ENCODE measurements at regions not wholly inside any gene's neighbourhood (a gene's known extent, or its start where the extent isn't known, plus 50 kb on each side); places are given as distances from the start of the nearest gene placed in this dataset.

DNA sequence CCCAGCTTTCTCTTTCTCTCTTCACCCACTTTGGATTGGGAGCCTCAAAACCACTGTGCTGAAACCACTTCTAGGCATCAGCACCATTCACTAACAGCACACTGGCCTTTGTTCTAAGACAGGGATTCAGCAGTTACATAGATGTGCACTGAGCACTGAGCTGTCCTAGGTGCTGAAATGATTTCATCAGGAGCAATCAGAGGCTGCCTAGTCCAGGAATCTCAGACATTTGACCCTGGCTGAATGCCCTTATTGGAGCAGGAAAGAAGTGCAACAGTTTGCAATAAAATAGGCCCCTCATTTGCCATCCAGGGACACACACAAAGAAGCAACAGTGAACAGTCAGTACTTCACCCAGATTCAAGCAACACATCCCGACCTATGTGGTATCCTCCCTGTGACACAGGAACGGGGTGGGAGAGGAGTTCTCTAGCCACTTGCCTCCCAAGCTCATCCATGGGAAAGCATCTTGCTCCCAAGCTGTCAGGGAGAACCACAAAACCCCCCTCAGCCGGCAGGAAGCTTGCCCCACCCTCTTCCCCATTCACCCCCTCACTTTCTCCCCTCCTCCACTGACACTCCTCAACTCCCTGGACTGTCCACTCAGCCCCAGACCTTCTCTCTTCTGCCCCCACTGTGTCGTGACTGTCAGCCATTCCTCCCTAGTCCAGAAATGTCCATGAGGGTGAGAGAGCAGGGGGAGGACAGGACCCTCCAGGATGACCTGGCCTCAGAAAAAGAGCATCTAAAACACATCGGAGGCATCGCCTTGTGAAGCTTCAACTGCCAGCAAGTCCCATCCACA is 304.4 kb downstream of the PREX1 start (continued):
- TF ChIP-seq, protein P1, sequence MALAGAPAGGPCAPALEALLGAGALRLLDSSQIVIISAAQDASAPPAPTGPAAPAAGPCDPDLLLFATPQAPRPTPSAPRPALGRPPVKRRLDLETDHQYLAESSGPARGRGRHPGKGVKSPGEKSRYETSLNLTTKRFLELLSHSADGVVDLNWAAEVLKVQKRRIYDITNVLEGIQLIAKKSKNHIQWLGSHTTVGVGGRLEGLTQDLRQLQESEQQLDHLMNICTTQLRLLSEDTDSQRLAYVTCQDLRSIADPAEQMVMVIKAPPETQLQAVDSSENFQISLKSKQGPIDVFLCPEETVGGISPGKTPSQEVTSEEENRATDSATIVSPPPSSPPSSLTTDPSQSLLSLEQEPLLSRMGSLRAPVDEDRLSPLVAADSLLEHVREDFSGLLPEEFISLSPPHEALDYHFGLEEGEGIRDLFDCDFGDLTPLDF (CRISPR knock-in tag; IDR thresholded peaks at IDR 0.05) = peak; percentile 57; the same call in 1 of the 2 replicates
- TF ChIP-seq ARNT2 (CRISPR knock-in tag; IDR thresholded peaks at IDR 0.05; ENCODE audit: low read depth) (peak; percentile 92), ZNF550 (CRISPR knock-in tag; IDR thresholded peaks at IDR 0.05; ENCODE audit: borderline replicate concordance) (no peak), CHCHD3 (CRISPR knock-in tag; IDR thresholded peaks at IDR 0.05) (0 out of 2 replicates have a peak, but pooled peaks have one; percentile 79), ZMYM2 (CRISPR knock-in tag; IDR thresholded peaks at IDR 0.05) (no peak), ZNF501 (CRISPR knock-in tag; IDR thresholded peaks at IDR 0.05) (peak; percentile 36; the same call in 1 of the 2 replicates), NCOA1 (CRISPR knock-in tag; IDR thresholded peaks at IDR 0.05) (no peak), ZNF225 (CRISPR knock-in tag; IDR thresholded peaks at IDR 0.05) (no peak; the same call in 1 of the 2 replicates), AGO1 (IDR thresholded peaks at IDR 0.05; ENCODE audit: low read depth, low read length, poor library complexity, severe bottlenecking) (no peak), KDM6A (CRISPR knock-in tag; IDR thresholded peaks at IDR 0.05; ENCODE audit: low read depth) (no peak), ZNF296 (CRISPR knock-in tag; conservative IDR thresholded peaks at IDR 0.05) (no peak), ZNF337 (CRISPR knock-in tag; IDR thresholded peaks at IDR 0.05; ENCODE audit: borderline replicate concordance, low read depth) (no peak), TAF1 (CRISPR knock-in tag; IDR thresholded peaks at IDR 0.05) (0 out of 2 replicates have a peak, but pooled peaks have one; percentile 20), ZNF615 (CRISPR knock-in tag; IDR thresholded peaks at IDR 0.05; ENCODE audit: borderline replicate concordance) (no peak)
- TF ChIP-seq, protein P2, sequence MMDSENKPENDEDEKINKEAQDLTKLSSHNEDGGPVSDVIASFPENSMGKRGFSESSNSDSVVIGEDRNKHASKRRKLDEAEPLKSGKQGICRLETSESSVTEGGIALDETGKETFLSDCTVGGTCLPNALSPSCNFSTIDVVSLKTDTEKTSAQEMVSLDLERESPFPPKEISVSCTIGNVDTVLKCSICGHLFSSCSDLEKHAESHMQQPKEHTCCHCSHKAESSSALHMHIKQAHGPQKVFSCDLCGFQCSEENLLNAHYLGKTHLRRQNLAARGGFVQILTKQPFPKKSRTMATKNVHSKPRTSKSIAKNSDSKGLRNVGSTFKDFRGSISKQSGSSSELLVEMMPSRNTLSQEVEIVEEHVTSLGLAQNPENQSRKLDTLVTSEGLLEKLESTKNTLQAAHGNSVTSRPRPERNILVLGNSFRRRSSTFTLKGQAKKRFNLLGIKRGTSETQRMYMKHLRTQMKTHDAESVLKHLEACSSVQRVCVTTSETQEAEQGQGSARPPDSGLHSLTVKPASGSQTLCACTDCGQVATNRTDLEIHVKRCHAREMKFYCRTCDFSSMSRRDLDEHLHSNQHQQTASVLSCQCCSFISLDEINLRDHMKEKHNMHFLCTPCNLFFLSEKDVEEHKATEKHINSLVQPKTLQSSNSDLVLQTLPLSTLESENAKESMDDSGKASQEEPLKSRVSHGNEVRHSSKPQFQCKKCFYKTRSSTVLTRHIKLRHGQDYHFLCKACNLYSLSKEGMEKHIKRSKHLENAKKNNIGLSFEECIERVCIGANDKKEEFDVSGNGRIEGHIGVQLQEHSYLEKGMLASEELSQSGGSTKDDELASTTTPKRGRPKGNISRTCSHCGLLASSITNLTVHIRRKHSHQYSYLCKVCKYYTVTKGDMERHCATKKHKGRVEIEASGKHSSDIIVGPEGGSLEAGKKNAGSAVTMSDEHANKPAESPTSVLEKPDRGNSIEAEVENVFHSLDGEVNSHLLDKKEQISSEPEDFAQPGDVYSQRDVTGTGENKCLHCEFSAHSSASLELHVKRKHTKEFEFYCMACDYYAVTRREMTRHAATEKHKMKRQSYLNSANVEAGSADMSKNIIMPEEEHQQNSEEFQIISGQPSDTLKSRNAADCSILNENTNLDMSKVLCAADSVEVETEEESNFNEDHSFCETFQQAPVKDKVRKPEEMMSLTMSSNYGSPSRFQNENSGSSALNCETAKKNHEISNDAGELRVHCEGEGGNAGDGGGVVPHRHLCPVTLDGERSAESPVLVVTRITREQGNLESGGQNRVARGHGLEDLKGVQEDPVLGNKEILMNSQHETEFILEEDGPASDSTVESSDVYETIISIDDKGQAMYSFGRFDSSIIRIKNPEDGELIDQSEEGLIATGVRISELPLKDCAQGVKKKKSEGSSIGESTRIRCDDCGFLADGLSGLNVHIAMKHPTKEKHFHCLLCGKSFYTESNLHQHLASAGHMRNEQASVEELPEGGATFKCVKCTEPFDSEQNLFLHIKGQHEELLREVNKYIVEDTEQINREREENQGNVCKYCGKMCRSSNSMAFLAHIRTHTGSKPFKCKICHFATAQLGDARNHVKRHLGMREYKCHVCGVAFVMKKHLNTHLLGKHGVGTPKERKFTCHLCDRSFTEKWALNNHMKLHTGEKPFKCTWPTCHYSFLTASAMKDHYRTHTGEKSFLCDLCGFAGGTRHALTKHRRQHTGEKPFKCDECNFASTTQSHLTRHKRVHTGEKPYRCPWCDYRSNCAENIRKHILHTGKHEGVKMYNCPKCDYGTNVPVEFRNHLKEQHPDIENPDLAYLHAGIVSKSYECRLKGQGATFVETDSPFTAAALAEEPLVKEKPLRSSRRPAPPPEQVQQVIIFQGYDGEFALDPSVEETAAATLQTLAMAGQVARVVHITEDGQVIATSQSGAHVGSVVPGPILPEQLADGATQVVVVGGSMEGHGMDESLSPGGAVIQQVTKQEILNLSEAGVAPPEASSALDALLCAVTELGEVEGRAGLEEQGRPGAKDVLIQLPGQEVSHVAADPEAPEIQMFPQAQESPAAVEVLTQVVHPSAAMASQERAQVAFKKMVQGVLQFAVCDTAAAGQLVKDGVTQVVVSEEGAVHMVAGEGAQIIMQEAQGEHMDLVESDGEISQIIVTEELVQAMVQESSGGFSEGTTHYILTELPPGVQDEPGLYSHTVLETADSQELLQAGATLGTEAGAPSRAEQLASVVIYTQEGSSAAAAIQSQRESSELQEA (CRISPR knock-in tag; IDR thresholded peaks at IDR 0.05; ENCODE audit: not compliant biosample characterization) = no peak
- TF ChIP-seq, protein P3, sequence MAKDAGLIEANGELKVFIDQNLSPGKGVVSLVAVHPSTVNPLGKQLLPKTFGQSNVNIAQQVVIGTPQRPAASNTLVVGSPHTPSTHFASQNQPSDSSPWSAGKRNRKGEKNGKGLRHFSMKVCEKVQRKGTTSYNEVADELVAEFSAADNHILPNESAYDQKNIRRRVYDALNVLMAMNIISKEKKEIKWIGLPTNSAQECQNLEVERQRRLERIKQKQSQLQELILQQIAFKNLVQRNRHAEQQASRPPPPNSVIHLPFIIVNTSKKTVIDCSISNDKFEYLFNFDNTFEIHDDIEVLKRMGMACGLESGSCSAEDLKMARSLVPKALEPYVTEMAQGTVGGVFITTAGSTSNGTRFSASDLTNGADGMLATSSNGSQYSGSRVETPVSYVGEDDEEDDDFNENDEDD (CRISPR knock-in tag; IDR thresholded peaks at IDR 0.05; ENCODE audit: borderline replicate concordance) = peak; percentile 35; the same call in 1 of the 2 replicates
- TF ChIP-seq, protein P4, sequence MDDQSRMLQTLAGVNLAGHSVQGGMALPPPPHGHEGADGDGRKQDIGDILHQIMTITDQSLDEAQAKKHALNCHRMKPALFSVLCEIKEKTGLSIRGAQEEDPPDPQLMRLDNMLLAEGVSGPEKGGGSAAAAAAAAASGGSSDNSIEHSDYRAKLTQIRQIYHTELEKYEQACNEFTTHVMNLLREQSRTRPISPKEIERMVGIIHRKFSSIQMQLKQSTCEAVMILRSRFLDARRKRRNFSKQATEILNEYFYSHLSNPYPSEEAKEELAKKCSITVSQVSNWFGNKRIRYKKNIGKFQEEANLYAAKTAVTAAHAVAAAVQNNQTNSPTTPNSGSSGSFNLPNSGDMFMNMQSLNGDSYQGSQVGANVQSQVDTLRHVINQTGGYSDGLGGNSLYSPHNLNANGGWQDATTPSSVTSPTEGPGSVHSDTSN (CRISPR knock-in tag; IDR thresholded peaks at IDR 0.05; ENCODE audit: borderline replicate concordance) = no peak
